ENCODE measurements at regions not wholly inside any gene's neighbourhood (a gene's known extent, or its start where the extent isn't known, plus 50 kb on each side); places are given as distances from the start of the nearest gene placed in this dataset.

DNA sequence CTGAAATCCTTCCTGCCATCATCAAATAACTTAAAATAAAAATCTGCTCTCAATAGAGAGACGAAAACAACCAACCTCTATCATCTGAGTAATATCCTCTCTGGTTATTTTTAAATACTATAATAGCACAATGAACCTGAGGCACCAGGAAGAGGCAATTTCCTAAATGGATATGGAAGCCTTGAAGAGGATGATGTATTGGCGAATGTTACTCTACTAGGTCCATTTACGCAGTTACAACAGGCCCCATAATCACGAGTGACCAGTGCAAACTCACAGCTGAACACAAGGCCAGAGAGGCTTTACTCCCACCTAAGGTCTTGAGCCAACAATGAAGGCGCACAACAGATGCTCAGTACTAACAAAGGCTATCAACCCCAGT lies 678.8 kb upstream of the NR3C2 start:
- DNase-seq: no peak
- Histone ChIP-seq H3K9me3 (no peaks in the 10 kb centered on the region), H3K27ac (no peak overlapping the region), H3K4me3 (no peak overlapping the region), H3K4me1 (peaks cover 0 to 43% (median 0%) of the 10 kb centered on the region in 3 donors), H3K36me3 (no peaks in the 10 kb centered on the region), H3K27me3 (no peaks in the 10 kb centered on the region)
- 71 to 73% methylated on average over 5 of the region's 5 CpGs for WGBS, 2 donors
- TF ChIP-seq, protein P1, sequence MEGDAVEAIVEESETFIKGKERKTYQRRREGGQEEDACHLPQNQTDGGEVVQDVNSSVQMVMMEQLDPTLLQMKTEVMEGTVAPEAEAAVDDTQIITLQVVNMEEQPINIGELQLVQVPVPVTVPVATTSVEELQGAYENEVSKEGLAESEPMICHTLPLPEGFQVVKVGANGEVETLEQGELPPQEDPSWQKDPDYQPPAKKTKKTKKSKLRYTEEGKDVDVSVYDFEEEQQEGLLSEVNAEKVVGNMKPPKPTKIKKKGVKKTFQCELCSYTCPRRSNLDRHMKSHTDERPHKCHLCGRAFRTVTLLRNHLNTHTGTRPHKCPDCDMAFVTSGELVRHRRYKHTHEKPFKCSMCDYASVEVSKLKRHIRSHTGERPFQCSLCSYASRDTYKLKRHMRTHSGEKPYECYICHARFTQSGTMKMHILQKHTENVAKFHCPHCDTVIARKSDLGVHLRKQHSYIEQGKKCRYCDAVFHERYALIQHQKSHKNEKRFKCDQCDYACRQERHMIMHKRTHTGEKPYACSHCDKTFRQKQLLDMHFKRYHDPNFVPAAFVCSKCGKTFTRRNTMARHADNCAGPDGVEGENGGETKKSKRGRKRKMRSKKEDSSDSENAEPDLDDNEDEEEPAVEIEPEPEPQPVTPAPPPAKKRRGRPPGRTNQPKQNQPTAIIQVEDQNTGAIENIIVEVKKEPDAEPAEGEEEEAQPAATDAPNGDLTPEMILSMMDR (IDR thresholded peaks at IDR 0.05): no peak
- no peak for TF ChIP-seq POLR2A (IDR thresholded peaks at IDR 0.05)
- intact Hi-C loops (cut with DNase I): no loop called here

DNA sequence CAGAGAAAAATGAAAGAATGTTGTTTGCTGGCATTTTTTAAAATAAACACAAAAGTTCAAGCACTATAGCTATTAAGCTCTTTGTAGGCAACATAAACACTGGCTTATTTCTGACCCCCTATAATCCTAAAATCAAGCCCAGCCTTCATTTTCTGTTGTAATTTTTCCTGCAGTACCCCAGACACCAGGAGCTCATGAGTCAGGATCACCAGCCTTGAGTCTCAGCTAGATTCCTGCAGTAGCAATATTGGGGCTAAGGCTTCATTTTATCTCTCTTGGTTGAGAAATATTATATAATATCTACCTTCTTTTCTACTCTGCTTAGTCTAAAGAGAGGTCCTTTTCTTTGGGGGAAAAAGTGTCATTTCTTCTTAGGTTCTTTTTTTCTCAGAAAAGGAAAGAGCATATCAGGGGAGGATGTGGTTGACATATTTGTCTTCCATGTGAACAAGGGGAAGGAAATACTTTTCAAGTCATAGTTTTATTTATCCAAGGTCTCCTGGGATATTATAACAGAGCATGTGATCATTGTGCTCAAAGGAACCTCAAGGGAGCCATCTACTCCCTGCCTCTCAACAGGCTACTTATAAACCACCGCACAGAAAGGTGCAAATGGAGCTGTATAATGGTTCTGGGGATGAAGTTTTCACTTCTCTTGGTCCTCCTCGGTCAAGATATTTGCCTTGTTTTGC lies 678.3 kb upstream of the NR3C2 start:
- no peaks in the 10 kb centered on the region for H3K9me3 ChIP-seq
- 63 to 71% methylated on average over 2 of the region's 2 CpGs for WGBS, 2 donors
- TF ChIP-seq, protein P1 (IDR thresholded peaks at IDR 0.05): no peak
- H3K36me3 ChIP-seq: no peaks in the 10 kb centered on the region
- no peak for DNase-seq
- peaks cover 0 to 43% (median 0%) of the 10 kb centered on the region in 3 donors for H3K4me1 ChIP-seq
- H3K27ac ChIP-seq: no peak overlapping the region
- H3K4me3 ChIP-seq: no peak overlapping the region
- intact Hi-C loops (cut with DNase I): no loop called here
- H3K27me3 ChIP-seq: no peaks in the 10 kb centered on the region

DNA sequence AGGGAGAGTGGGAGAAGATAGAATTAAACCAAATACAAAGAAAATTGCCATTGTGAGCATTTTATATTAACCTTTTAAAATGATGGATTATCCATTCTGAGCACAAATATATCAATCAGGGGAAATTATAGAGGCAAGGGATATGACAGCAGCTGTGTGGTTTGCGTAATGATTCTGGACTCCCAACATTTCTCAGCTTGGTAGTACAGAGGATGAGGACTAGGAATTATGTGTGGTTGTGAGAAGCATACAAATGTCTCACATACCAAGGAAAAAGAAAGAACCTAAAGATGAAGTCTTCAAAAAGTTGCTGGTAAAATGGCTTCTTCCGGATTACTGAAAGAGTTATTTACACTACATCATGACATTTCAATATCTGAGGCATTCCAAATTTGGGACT lies 674.6 kb upstream of the NR3C2 start:
- peaks cover 0 to 12% (median 0%) of the 10 kb centered on the region in 3 donors for H3K4me1 ChIP-seq
- intact Hi-C loops (cut with DNase I): no loop called here
- 96 to 97% methylated on average over 2 of the region's 2 CpGs for WGBS, 2 donors
- no peak overlapping the region for H3K27ac ChIP-seq
- no peak overlapping the region for H3K4me3 ChIP-seq
- H3K27me3 ChIP-seq: no peaks in the 10 kb centered on the region
- H3K36me3 ChIP-seq: no peaks in the 10 kb centered on the region
- TF ChIP-seq, protein P1 (IDR thresholded peaks at IDR 0.05): no peak
- no peak for TF ChIP-seq POLR2A (IDR thresholded peaks at IDR 0.05)
- no peaks in the 10 kb centered on the region for H3K9me3 ChIP-seq
- DNase-seq: no peak

DNA sequence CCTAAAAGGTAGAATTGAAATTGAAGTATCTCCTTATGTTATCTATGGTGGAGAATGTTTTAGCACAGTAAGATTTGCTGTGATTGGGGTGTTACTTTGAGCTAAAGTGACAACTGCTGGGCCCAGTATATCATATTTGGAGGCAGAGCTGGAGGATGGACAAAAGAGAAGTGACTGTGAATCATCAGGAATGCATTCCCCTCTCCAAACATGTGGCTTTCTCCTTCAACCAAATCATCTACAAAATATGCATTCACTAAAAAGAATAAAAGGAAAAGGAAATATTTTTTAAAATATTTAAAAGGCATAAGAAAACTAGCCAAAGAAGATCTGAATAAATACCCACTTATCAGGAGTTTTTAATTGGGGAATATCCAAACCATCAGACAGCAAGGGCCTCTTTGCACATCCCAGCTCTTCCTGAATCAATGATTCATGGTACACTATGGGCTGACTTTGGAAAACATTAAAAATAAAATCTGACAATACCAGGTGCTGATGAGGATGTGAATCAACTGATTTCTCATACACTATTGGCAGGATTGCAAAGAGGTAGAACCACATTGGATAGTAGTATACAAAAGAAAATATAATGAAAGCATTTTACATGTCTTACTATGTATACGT lies 671.7 kb upstream of the NR3C2 start:
- DNase-seq: no peak
- WGBS, 2 donors: 58 to 60% methylated on average over 1 of the region's 1 CpG
- H3K36me3 ChIP-seq: no peaks in the 10 kb centered on the region
- H3K4me1 ChIP-seq: no peaks in the 10 kb centered on the region
- H3K4me3 ChIP-seq: no peak overlapping the region
- no peak for TF ChIP-seq POLR2A (IDR thresholded peaks at IDR 0.05)
- TF ChIP-seq, protein P1 (IDR thresholded peaks at IDR 0.05): no peak
- no peaks in the 10 kb centered on the region for H3K9me3 ChIP-seq
- no peak overlapping the region for H3K27ac ChIP-seq
- intact Hi-C loops (cut with DNase I): no loop called here
- H3K27me3 ChIP-seq: no peaks in the 10 kb centered on the region

DNA sequence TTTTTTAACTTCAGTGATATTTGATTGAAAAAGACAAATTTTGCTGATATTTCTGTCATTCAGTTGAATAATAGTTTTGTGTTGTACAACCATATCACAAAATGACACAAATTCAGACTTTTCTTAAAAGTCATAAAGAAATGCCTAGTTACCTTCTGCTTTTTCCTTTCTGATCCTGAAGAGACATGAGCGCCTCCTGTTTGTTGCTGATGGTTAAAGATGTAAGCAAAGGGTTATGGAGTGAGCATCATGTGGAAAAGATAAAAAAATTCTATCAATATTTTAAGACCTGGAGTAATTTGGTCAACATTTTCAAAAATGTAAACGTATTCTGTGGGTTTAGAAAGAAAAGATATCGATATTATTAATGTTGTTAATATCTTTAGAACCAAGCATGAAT lies 669.9 kb upstream of the NR3C2 start:
- 79 to 87% methylated on average over 3 of the region's 3 CpGs for WGBS, 2 donors
- no peaks in the 10 kb centered on the region for H3K27me3 ChIP-seq
- H3K36me3 ChIP-seq: no peaks in the 10 kb centered on the region
- no peak for DNase-seq
- TF ChIP-seq POLR2A (IDR thresholded peaks at IDR 0.05): no peak
- TF ChIP-seq, protein P1 (IDR thresholded peaks at IDR 0.05): no peak
- intact Hi-C loops (cut with DNase I): no loop called here
- no peak overlapping the region for H3K4me3 ChIP-seq
- H3K27ac ChIP-seq: no peak overlapping the region
- H3K9me3 ChIP-seq: no peaks in the 10 kb centered on the region
- H3K4me1 ChIP-seq: no peaks in the 10 kb centered on the region

All from esophagus squamous epithelium (tissue), 5 donors.